Neural cell (in vitro differentiated cells): ENCODE measurements at regions not wholly inside any gene's neighbourhood (a gene's known extent, or its start where the extent isn't known, plus 50 kb on each side); places are given as distances from the start of the nearest gene placed in this dataset.

Experiments used
- H2AFZ ChIP-seq: fragments of 200-600, 300-800 bp; sonication (generic), shearing (Covaris generic); 2 replicates; pipeline ENCODE4 v1.6.0; 2014; ENCODE audit warnings: low read depth, mild to moderate bottlenecking, antibody characterized with exemption, low read length, moderate library complexity
- H3F3A ChIP-seq: fragments of 200-600 bp; shearing (Covaris generic); 2 replicates; pipeline ENCODE4 v1.6.1; 2016; ENCODE audit warnings: mild to moderate bottlenecking, moderate library complexity, mixed read lengths, antibody characterized with exemption, low read length; ENCODE audit not compliant: insufficient read depth, poor library complexity, severe bottlenecking
- H3K27ac ChIP-seq: fragments of 200-600, 300-800 bp; sonication (generic), shearing (Covaris generic); 2 replicates; pipeline ENCODE4 v1.5.1; 2014; ENCODE audit warnings: mild to moderate bottlenecking, low read length, moderate library complexity
- H3K27me3 ChIP-seq: fragments of 300-800, 200-600 bp; sonication (generic), shearing (Covaris generic); 2 replicates; pipeline ENCODE4 v1.6.0; 2014; ENCODE audit warnings: mild to moderate bottlenecking, low read depth, low read length, moderate library complexity; ENCODE audit not compliant: insufficient read depth
- H3K36me3 ChIP-seq: fragments of 300-800, 200-600 bp; sonication (generic), shearing (Covaris generic); 2 replicates; pipeline ENCODE4 v1.5.1; 2014; ENCODE audit warnings: mild to moderate bottlenecking, antibody characterized with exemption, low read length, moderate library complexity; ENCODE audit not compliant: insufficient read depth
- H3K4me2 ChIP-seq: fragments of 300-800, 200-600 bp; sonication (generic), shearing (Covaris generic); 2 replicates; pipeline ENCODE4 v1.6.0; 2014; ENCODE audit warnings: mild to moderate bottlenecking, low read length
- H3K4me3 ChIP-seq: fragments of 300-800, 200-600 bp; sonication (generic), shearing (Covaris generic); 2 replicates; pipeline ENCODE4 v1.5.1; 2014; ENCODE audit warnings: mild to moderate bottlenecking, low read length, moderate library complexity
- H3K79me2 ChIP-seq: fragments of 200-600 bp; shearing (Covaris generic); replicated peaks from 2 replicates; pipeline ENCODE4 v1.6.0; 2014; ENCODE audit warnings: mild to moderate bottlenecking, low read length, moderate library complexity; ENCODE audit not compliant: insufficient read depth
- H3K9ac ChIP-seq: fragments of 300-800, 200-600 bp; sonication (generic), shearing (Covaris generic); 2 replicates; pipeline ENCODE4 v1.6.1; 2016; ENCODE audit warnings: mild to moderate bottlenecking, low read length, mixed read lengths
- H3K9me2 ChIP-seq: fragments of 200-600 bp; shearing (Covaris generic); 2 replicates; pipeline ENCODE4 v1.6.1; 2016; ENCODE audit warnings: mild to moderate bottlenecking, low read length, mixed read lengths; ENCODE audit not compliant: insufficient read depth
- H3K9me3 ChIP-seq: fragments of 200-600, 300-800 bp; sonication (generic), shearing (Covaris generic); 2 replicates; pipeline ENCODE4 v1.6.1; 2016; ENCODE audit warnings: mild to moderate bottlenecking, mixed run types, low read length, moderate library complexity, mixed read lengths
- H4K20me1 ChIP-seq: fragments of 200-600 bp; shearing (Covaris generic); 2 replicates; pipeline ENCODE4 v1.6.1; 2016; ENCODE audit warnings: mild to moderate bottlenecking, mixed run types; ENCODE audit not compliant: insufficient read depth
- EP300 ChIP-seq: fragments of 450-650 bp; conservative IDR thresholded peaks from 2 replicates; pipeline ENCODE4 v1.6.1; 2014; ENCODE audit warnings: antibody characterized with exemption, mild to moderate bottlenecking, moderate library complexity; ENCODE audit not compliant: poor library complexity, severe bottlenecking
- EZH2 ChIP-seq: fragments of 200-600, 300-800 bp; shearing (Covaris generic), sonication (generic); IDR thresholded peaks from 2 replicates; pipeline ENCODE4 v1.6.1; 2014; ENCODE audit warnings: antibody characterized with exemption, low read length, borderline replicate concordance, mild to moderate bottlenecking; ENCODE audit not compliant: insufficient read depth, poor library complexity, severe bottlenecking
- MXI1 ChIP-seq: fragments of 450-650 bp; conservative IDR thresholded peaks from 2 replicates; pipeline ENCODE4 v1.6.1; 2014; ENCODE audit warnings: antibody characterized with exemption, mild to moderate bottlenecking; ENCODE audit not compliant: poor library complexity, severe bottlenecking
- POLR2AphosphoS5 ChIP-seq: IDR thresholded peaks from 2 replicates; pipeline ENCODE4 v1.6.1; 2012
- RAD21 ChIP-seq: fragments of 450-650 bp; conservative IDR thresholded peaks from 2 replicates; pipeline ENCODE4 v1.6.1; 2014; ENCODE audit warnings: antibody characterized with exemption, mild to moderate bottlenecking, moderate library complexity
- SMC3 ChIP-seq: fragments of 450-650 bp; conservative IDR thresholded peaks from 2 replicates; pipeline ENCODE4 v1.6.1; 2014; ENCODE audit warnings: antibody characterized with exemption, mild to moderate bottlenecking, moderate library complexity; ENCODE audit not compliant: poor library complexity
- TAF1 ChIP-seq: IDR thresholded peaks from 2 replicates; pipeline ENCODE4 v1.6.1; 2012; ENCODE audit warnings: low read depth
- TF ChIP-seq, protein P1 (sequence below): fragments of 450-650 bp; IDR thresholded peaks from 2 replicates; pipeline ENCODE4 v1.5.1; 2014; ENCODE audit warnings: antibody characterized with exemption, mild to moderate bottlenecking, moderate library complexity; ENCODE audit not compliant: poor library complexity, severe bottlenecking
- TF ChIP-seq, protein P2 (sequence below): IDR thresholded peaks from 2 replicates; pipeline ENCODE4 v1.6.1; 2012; ENCODE audit warnings: borderline replicate concordance

DNA sequence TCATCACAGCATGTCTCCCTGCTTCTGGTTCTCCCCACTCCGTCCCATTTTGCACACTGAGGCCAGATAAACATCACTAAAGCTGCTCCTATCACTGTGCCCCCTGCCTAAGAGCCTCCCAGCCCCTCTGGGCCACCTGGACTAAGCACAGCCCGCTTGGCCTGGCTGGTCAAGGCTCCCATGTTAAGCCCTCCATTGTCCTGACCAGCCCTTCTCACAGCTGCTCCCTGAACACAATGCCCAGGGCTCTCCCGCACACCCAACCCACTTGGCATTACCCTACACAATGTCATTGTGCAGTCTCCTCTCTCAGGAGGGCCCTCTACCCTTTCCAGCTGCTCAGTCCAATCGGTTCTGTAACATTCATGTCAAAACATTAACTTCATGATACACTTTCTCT is 133.4 kb downstream of the NUFIP1 start:
- Histone ChIP-seq H4K20me1 (no peaks in the 10 kb centered on the region), H3K36me3 (no peaks in the 10 kb centered on the region), H3K27ac (no peak overlapping the region), H2AFZ (no peak overlapping the region), H3K4me3 (no peak overlapping the region), H3K4me2 (no peak overlapping the region), H3K27me3 (no peaks in the 10 kb centered on the region), H3K9me2 (no peaks in the 10 kb centered on the region), H3F3A (no peaks in the 10 kb centered on the region), H3K9me3 (no peaks in the 10 kb centered on the region), H3K79me2 (no peaks in the 10 kb centered on the region), H3K9ac (no peak overlapping the region)
- TF ChIP-seq, protein P1, sequence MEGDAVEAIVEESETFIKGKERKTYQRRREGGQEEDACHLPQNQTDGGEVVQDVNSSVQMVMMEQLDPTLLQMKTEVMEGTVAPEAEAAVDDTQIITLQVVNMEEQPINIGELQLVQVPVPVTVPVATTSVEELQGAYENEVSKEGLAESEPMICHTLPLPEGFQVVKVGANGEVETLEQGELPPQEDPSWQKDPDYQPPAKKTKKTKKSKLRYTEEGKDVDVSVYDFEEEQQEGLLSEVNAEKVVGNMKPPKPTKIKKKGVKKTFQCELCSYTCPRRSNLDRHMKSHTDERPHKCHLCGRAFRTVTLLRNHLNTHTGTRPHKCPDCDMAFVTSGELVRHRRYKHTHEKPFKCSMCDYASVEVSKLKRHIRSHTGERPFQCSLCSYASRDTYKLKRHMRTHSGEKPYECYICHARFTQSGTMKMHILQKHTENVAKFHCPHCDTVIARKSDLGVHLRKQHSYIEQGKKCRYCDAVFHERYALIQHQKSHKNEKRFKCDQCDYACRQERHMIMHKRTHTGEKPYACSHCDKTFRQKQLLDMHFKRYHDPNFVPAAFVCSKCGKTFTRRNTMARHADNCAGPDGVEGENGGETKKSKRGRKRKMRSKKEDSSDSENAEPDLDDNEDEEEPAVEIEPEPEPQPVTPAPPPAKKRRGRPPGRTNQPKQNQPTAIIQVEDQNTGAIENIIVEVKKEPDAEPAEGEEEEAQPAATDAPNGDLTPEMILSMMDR: no peak
- TF ChIP-seq, protein P2, sequence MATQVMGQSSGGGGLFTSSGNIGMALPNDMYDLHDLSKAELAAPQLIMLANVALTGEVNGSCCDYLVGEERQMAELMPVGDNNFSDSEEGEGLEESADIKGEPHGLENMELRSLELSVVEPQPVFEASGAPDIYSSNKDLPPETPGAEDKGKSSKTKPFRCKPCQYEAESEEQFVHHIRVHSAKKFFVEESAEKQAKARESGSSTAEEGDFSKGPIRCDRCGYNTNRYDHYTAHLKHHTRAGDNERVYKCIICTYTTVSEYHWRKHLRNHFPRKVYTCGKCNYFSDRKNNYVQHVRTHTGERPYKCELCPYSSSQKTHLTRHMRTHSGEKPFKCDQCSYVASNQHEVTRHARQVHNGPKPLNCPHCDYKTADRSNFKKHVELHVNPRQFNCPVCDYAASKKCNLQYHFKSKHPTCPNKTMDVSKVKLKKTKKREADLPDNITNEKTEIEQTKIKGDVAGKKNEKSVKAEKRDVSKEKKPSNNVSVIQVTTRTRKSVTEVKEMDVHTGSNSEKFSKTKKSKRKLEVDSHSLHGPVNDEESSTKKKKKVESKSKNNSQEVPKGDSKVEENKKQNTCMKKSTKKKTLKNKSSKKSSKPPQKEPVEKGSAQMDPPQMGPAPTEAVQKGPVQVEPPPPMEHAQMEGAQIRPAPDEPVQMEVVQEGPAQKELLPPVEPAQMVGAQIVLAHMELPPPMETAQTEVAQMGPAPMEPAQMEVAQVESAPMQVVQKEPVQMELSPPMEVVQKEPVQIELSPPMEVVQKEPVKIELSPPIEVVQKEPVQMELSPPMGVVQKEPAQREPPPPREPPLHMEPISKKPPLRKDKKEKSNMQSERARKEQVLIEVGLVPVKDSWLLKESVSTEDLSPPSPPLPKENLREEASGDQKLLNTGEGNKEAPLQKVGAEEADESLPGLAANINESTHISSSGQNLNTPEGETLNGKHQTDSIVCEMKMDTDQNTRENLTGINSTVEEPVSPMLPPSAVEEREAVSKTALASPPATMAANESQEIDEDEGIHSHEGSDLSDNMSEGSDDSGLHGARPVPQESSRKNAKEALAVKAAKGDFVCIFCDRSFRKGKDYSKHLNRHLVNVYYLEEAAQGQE: no peak
- TF ChIP-seq TAF1 (no peak), SMC3 (no peak), EP300 (no peak), RAD21 (no peak), EZH2 (no peak), MXI1 (no peak), POLR2AphosphoS5 (no peak)

DNA sequence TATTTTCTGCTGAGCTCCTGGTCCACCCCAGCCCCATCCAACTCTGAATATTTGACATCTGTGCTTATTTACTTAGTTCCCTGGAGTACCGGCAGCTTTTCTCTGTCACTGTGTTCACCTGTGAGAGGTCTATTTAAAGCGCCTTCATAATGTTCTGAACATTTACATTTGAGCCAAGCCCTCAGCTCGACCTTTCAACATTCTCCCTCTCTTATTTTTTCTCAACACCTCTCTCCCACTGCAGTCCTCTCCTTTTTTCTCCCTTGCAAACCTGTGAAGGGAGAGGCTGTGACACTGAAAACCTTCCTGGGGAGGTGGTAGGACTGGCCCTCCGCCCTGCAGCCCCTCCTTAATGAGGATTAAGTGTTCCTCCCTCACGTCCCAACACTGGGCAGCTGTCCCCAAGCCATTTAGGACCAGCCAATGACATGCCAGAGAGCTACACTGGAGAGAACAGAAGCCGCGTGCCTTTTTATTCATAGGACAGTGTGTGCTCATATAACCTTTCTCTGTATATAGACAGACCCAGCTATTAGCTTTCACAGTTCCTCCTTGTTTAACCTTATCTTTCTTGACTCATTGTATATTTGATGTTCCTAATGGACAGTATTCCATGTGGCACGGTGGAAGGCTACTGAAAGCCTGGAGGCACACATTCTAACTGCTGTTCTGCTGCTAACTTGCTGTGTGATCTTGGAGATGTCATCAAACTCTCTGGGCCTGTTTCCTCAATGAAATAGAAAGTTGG is 134.8 kb downstream of the NUFIP1 start:
- no peaks in the 10 kb centered on the region for H3K79me2 ChIP-seq

More for the DNA sequence above, 134.8 kb downstream of the NUFIP1 start:
- H3K27ac ChIP-seq: no peak overlapping the region
- H4K20me1 ChIP-seq: no peaks in the 10 kb centered on the region
- no peaks in the 10 kb centered on the region for H3K36me3 ChIP-seq
- no peak overlapping the region for H3K4me3 ChIP-seq
- no peak overlapping the region for H2AFZ ChIP-seq
- no peak overlapping the region for H3K4me2 ChIP-seq
- H3K9ac ChIP-seq: no peak overlapping the region
- H3F3A ChIP-seq: no peaks in the 10 kb centered on the region
- H3K27me3 ChIP-seq: no peaks in the 10 kb centered on the region
- H3K9me2 ChIP-seq: no peaks in the 10 kb centered on the region
- no peaks in the 10 kb centered on the region for H3K9me3 ChIP-seq
- TF ChIP-seq MXI1: no peak
- TF ChIP-seq, protein P2: no peak
- no peak for TF ChIP-seq EP300
- no peak for TF ChIP-seq RAD21
- no peak for TF ChIP-seq TAF1
- no peak for TF ChIP-seq EZH2
- TF ChIP-seq SMC3: no peak
- no peak for TF ChIP-seq POLR2AphosphoS5
- TF ChIP-seq, protein P1: no peak
